HepG2 (cell line): ENCODE measurements at regions not wholly inside any gene's neighbourhood (a gene's known extent, or its start where the extent isn't known, plus 50 kb on each side); places are given as distances from the start of the nearest gene placed in this dataset.

Source experiments
- BCL6 ChIP-seq: IDR thresholded peaks from 2 replicates; pipeline ENCODE4 v1.6.1; 2016; ENCODE audit warnings: missing genetic modification reagents, missing compliant biosample characterization
- CREBL2 ChIP-seq: sonication (generic); formaldehyde crosslinking; IDR thresholded peaks from 2 replicates; pipeline ENCODE4 v1.8.1; 2023; ENCODE audit warnings: missing genetic modification reagents, mild to moderate bottlenecking, borderline replicate concordance
- CTCF ChIP-seq: sonication (generic); formaldehyde crosslinking; IDR thresholded peaks from 2 replicates; pipeline ENCODE4 v1.5.0; 2020; ENCODE audit warnings: mild to moderate bottlenecking, missing genetic modification reagents, moderate library complexity
- EP300 ChIP-seq, 3 experiments: sonication (generic) in 1 of 3; formaldehyde crosslinking in 1 of 3; IDR thresholded peaks; 2 replicates each; pipeline versions ENCODE4 v1.5.1 to v1.6.1; 2011 to 2020; ENCODE audit warnings: low read depth in 2 of 3, low read length in 2 of 3, borderline replicate concordance in 1 of 3, improper control_type of control experiment in 1 of 3, mild to moderate bottlenecking in 1 of 3, missing genetic modification reagents in 1 of 3, moderate library complexity in 1 of 3
- ETS1 ChIP-seq: sonication (generic); formaldehyde crosslinking; IDR thresholded peaks from 2 replicates; pipeline ENCODE4 v1.4.0; 2020; ENCODE audit warnings: missing genetic modification reagents
- NCOR1 ChIP-seq: fragments of 200-600 bp; sonication (generic); IDR thresholded peaks from 2 replicates; pipeline ENCODE4 v1.7.0; 2017; ENCODE audit warnings: antibody characterized with exemption, low read length, borderline replicate concordance
- NR3C1 ChIP-seq: sonication (generic); formaldehyde crosslinking; IDR thresholded peaks from 2 replicates; pipeline ENCODE4 v1.4.0; 2020; ENCODE audit warnings: missing genetic modification reagents
- PHF8 ChIP-seq: sonication (generic); formaldehyde crosslinking; IDR thresholded peaks from 2 replicates; pipeline ENCODE4 v1.5.0; 2020; ENCODE audit warnings: missing genetic modification reagents
- TBX3 ChIP-seq: fragments of 450-650 bp; IDR thresholded peaks from 2 replicates; pipeline ENCODE4 v1.6.1; 2017; ENCODE audit warnings: antibody characterized with exemption, mild to moderate bottlenecking, inconsistent platforms, borderline replicate concordance
- THAP7 ChIP-seq: sonication (generic); formaldehyde crosslinking; IDR thresholded peaks from 2 replicates; pipeline ENCODE4 v1.8.1; 2023; ENCODE audit warnings: mild to moderate bottlenecking, missing genetic modification reagents
- ZNF605 ChIP-seq: sonication (generic); formaldehyde crosslinking; IDR thresholded peaks from 2 replicates; pipeline ENCODE4 v1.8.0; 2022; ENCODE audit warnings: mild to moderate bottlenecking, missing genetic modification reagents

- no peak for TF ChIP-seq CTCF (CRISPR knock-in tag)
- no peak for TF ChIP-seq CREBL2 (CRISPR knock-in tag)
- no peak for TF ChIP-seq EP300 (IDR thresholded peaks at IDR 0.05; ENCODE audit: low read depth in 2 of 2, low read length in 2 of 2)
- TF ChIP-seq EP300 (CRISPR knock-in tag; IDR thresholded peaks at IDR 0.05; ENCODE audit: borderline replicate concordance): no peak
- no peak for TF ChIP-seq NR3C1 (CRISPR knock-in tag)
- no peak for TF ChIP-seq ZNF605
- no peak for TF ChIP-seq PHF8 (CRISPR knock-in tag)
- TF ChIP-seq THAP7 (CRISPR knock-in tag): no peak
- no peak for TF ChIP-seq BCL6 (CRISPR knock-in tag)
- TF ChIP-seq TBX3: no peak
- no peak for TF ChIP-seq ETS1
- no peak for TF ChIP-seq NCOR1
These were observed 405.7 kb downstream of the RFPL4B start for GRCh38 chr6:112752791-112753190.
